ENCODE measurements at regions not wholly inside any gene's neighbourhood (a gene's known extent, or its start where the extent isn't known, plus 50 kb on each side); places are given as distances from the start of the nearest gene placed in this dataset.

GRCh38 chr1:60949154-60949825, 133.1 kb upstream of the NFIA start:
- Histone ChIP-seq H3K4me3 (replicated peaks; ENCODE audit: insufficient read depth, low read length) (no peak overlapping the region), H3K27ac (replicated peaks) (no peak overlapping the region), H3K27me3 (ENCODE audit: insufficient read depth, poor library complexity, severe bottlenecking) (no peaks in the 10 kb centered on the region)
- TF ChIP-seq GABPA (IDR thresholded peaks at IDR 0.05; ENCODE audit: low read depth): no peak
- TF ChIP-seq REST (IDR thresholded peaks at IDR 0.05; ENCODE audit: insufficient replicate concordance, low read depth): no peak
- TF ChIP-seq CTCF (IDR thresholded peaks at IDR 0.05; ENCODE audit: insufficient read depth, low read length): no peak
- no peak for TF ChIP-seq SPI1 (IDR thresholded peaks at IDR 0.05; ENCODE audit: borderline replicate concordance, low read depth)
- TF ChIP-seq POLR2AphosphoS5 (IDR thresholded peaks at IDR 0.05; ENCODE audit: low read depth): no peak
- peak in 1 of 2 experiments; percentile 17 for DNase-seq (ENCODE audit: low read depth in 1 of 2, low spot score in 1 of 2)

DNA sequence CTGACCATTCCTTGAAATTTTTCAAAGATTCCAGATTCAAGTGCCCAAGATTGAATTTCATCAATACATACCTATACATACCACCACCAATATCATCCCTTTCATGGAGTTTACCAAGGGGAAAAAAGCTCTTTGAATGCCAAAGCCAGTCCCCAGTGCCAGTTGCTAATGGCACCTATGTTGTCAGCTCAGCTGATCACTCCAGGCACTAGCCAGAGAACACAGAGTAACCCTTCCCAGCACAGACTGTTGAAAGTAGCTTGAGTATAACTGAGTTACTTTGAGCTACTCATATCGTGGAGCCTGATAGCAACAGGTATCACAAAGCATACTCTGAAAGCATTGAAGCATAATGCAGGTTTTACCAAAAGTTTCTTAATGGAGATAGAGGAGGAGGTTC, 133.9 kb upstream of the NFIA start:
- Histone ChIP-seq H3K4me3 (replicated peaks; ENCODE audit: insufficient read depth, low read length) (no peak overlapping the region), H3K27me3 (ENCODE audit: insufficient read depth, poor library complexity, severe bottlenecking) (no peaks in the 10 kb centered on the region)

More for the DNA sequence above, 133.9 kb upstream of the NFIA start:
- no peak overlapping the region for H3K27ac ChIP-seq (replicated peaks)
- no peak for TF ChIP-seq SPI1 (IDR thresholded peaks at IDR 0.05; ENCODE audit: borderline replicate concordance, low read depth)
- TF ChIP-seq GABPA (IDR thresholded peaks at IDR 0.05; ENCODE audit: low read depth): no peak
- no peak for TF ChIP-seq REST (IDR thresholded peaks at IDR 0.05; ENCODE audit: insufficient replicate concordance, low read depth)
- TF ChIP-seq POLR2AphosphoS5 (IDR thresholded peaks at IDR 0.05; ENCODE audit: low read depth): no peak
- no peak for TF ChIP-seq CTCF (IDR thresholded peaks at IDR 0.05; ENCODE audit: insufficient read depth, low read length)
- no peak for DNase-seq (ENCODE audit: low read depth in 1 of 2, low spot score in 1 of 2)

Measured in HL-60 (cell line).